GM20000 (cell line): ENCODE measurements at regions not wholly inside any gene's neighbourhood (a gene's known extent, or its start where the extent isn't known, plus 50 kb on each side); places are given as distances from the start of the nearest gene placed in this dataset.

Source experiments
- DNase-seq: peaks from one replicate; pipeline ENCODE4 v3.0.0; 2012; ENCODE audit warnings: low spot score
- CTCF ChIP-seq: IDR thresholded peaks from 2 replicates; pipeline ENCODE4 v1.5.1; 2012; ENCODE audit warnings: mild to moderate bottlenecking, control low read depth; ENCODE audit errors: extremely low read depth, missing control alignments

- no peak for DNase-seq
- no peak for TF ChIP-seq CTCF
These were observed 120.2 kb downstream of the INHBB start for GRCh38 chr2:120465989-120466703.

- no peak for TF ChIP-seq CTCF
- DNase-seq = no peak
These were observed 120.7 kb downstream of the INHBB start for GRCh38 chr2:120466704-120467054.

- no peak for TF ChIP-seq CTCF
- no peak for DNase-seq
These were observed 122.2 kb downstream of the INHBB start for GRCh38 chr2:120468136-120468535.

- TF ChIP-seq CTCF = no peak
- DNase-seq = no peak
These were observed 123.5 kb downstream of the INHBB start for GRCh38 chr2:120469426-120469825.

GRCh38 chr2:120470041-120470965 lies 124.4 kb downstream of the INHBB start:
- no peak for DNase-seq
- no peak for TF ChIP-seq CTCF

GRCh38 chr2:120471166-120471565 lies 125.2 kb downstream of the INHBB start:
- no peak for DNase-seq
- no peak for TF ChIP-seq CTCF

- no peak for TF ChIP-seq CTCF
- no peak for DNase-seq
These were observed 126.1 kb downstream of the INHBB start for GRCh38 chr2:120472031-120472430.
